NCI-H2107 (cell line): ENCODE measurements at regions not wholly inside any gene's neighbourhood (a gene's known extent, or its start where the extent isn't known, plus 50 kb on each side); places are given as distances from the start of the nearest gene placed in this dataset.
"Not testable (repeated sequence)": the region's sequence is repeated elsewhere in the genome, so short reads cannot be mapped to it uniquely, and the experiment has no call there.

Experiments
- DNase-seq: peaks from one replicate; lab custom pipeline; 2025; lab: John Stamatoyannopoulos, UW

- no peak for DNase-seq
Observed at GRCh38 chr18:60319129-60319528, 53.4 kb downstream of the MC4R start.

- DNase-seq: no peak
Observed at GRCh38 chr18:60311676-60312360, 60.8 kb downstream of the MC4R start.

- DNase-seq: no peak
Observed at GRCh38 chr18:60295674-60296073, 76.9 kb downstream of the MC4R start.

GRCh38 chr18:60292186-60292585 is 80.4 kb downstream of the MC4R start:
- DNase-seq: peak; percentile 79

GRCh38 chr18:60279391-60279790 is 93.2 kb downstream of the MC4R start:
- no peak for DNase-seq

GRCh38 chr18:60277855-60278480 is 94.6 kb downstream of the MC4R start:
- no peak for DNase-seq

- DNase-seq: no peak
Observed at GRCh38 chr18:60267391-60268058, 105.0 kb downstream of the MC4R start.

GRCh38 chr18:60266558-60266957 is 106.0 kb downstream of the MC4R start:
- DNase-seq: no peak

- DNase-seq: no peak
Observed at GRCh38 chr18:60259052-60259681, 113.4 kb downstream of the MC4R start.

- DNase-seq: no peak
Observed at GRCh38 chr18:60249388-60249787, 123.2 kb downstream of the MC4R start.

GRCh38 chr18:60248336-60249330 is 123.9 kb downstream of the MC4R start:
- DNase-seq: no peak

GRCh38 chr18:60247103-60247502 is 125.5 kb downstream of the MC4R start:
- DNase-seq: no peak

GRCh38 chr18:60246606-60247005 is 126.0 kb downstream of the MC4R start:
- DNase-seq: no peak

GRCh38 chr18:60245096-60245495 is 127.5 kb downstream of the MC4R start:
- no peak for DNase-seq

GRCh38 chr18:60239024-60239710 is 133.4 kb downstream of the MC4R start:
- not testable (repeated sequence) for DNase-seq

- no peak for DNase-seq
Observed at GRCh38 chr18:60235164-60235563, 137.4 kb downstream of the MC4R start.

- DNase-seq: no peak
Observed at GRCh38 chr18:60232541-60232940, 140.0 kb downstream of the MC4R start.

GRCh38 chr18:60228609-60229595 is 143.7 kb downstream of the MC4R start:
- no peak for DNase-seq

- no peak for DNase-seq
Observed at GRCh38 chr18:60215432-60215831, 157.1 kb downstream of the MC4R start.

GRCh38 chr18:60209042-60209441 is 163.5 kb downstream of the MC4R start:
- no peak for DNase-seq
